WERI-Rb-1 (cell line): ENCODE measurements at regions not wholly inside any gene's neighbourhood (a gene's known extent, or its start where the extent isn't known, plus 50 kb on each side); places are given as distances from the start of the nearest gene placed in this dataset.

Experiments used
- DNase-seq: peaks from one replicate; pipeline ENCODE4 v3.0.0-alpha.2; 2020
- H3K27ac ChIP-seq: fragments of 250-450 bp; sonication (Bioruptor Pico); 2 replicates; pipeline ENCODE4 v1.5.1; 2020; ENCODE audit warnings: mild to moderate bottlenecking, moderate library complexity
- H3K27me3 ChIP-seq: fragments of 250-450 bp; sonication (Bioruptor Pico); 2 replicates; pipeline ENCODE4 v1.5.1; 2021; ENCODE audit warnings: mild to moderate bottlenecking, low read depth, moderate library complexity; ENCODE audit not compliant: insufficient read depth, severe bottlenecking
- H3K36me3 ChIP-seq: fragments of 250-450 bp; sonication (Bioruptor Pico); 2 replicates; pipeline ENCODE4 v1.5.1; 2020; ENCODE audit warnings: mild to moderate bottlenecking, moderate library complexity
- H3K4me3 ChIP-seq: 2 replicates; pipeline ENCODE4 v1.5.1; 2011; ENCODE audit warnings: low read depth, mild to moderate bottlenecking, control low read depth, low read length
- H3K9me3 ChIP-seq: fragments of 250-450 bp; sonication (Bioruptor Pico); 2 replicates; pipeline ENCODE4 v1.5.1; 2021; ENCODE audit warnings: mild to moderate bottlenecking, moderate library complexity; ENCODE audit not compliant: severe bottlenecking
- TF ChIP-seq, protein P1 (sequence below): IDR thresholded peaks from 2 replicates; pipeline ENCODE4 v1.5.1; 2011; ENCODE audit warnings: low read depth, mild to moderate bottlenecking, control low read depth, inconsistent platforms, low read length

- H3K36me3 ChIP-seq: no peaks in the 10 kb centered on the region
- no peak overlapping the region for H3K27ac ChIP-seq
- H3K27me3 ChIP-seq: no peaks in the 10 kb centered on the region
- H3K4me3 ChIP-seq: no peak overlapping the region
- TF ChIP-seq, protein P1, sequence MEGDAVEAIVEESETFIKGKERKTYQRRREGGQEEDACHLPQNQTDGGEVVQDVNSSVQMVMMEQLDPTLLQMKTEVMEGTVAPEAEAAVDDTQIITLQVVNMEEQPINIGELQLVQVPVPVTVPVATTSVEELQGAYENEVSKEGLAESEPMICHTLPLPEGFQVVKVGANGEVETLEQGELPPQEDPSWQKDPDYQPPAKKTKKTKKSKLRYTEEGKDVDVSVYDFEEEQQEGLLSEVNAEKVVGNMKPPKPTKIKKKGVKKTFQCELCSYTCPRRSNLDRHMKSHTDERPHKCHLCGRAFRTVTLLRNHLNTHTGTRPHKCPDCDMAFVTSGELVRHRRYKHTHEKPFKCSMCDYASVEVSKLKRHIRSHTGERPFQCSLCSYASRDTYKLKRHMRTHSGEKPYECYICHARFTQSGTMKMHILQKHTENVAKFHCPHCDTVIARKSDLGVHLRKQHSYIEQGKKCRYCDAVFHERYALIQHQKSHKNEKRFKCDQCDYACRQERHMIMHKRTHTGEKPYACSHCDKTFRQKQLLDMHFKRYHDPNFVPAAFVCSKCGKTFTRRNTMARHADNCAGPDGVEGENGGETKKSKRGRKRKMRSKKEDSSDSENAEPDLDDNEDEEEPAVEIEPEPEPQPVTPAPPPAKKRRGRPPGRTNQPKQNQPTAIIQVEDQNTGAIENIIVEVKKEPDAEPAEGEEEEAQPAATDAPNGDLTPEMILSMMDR: no peak
- DNase-seq: no peak
- no peaks in the 10 kb centered on the region for H3K9me3 ChIP-seq
Measured at GRCh38 chr3:72284471-72284870, 499.5 kb upstream of the PROK2 start.

DNA sequence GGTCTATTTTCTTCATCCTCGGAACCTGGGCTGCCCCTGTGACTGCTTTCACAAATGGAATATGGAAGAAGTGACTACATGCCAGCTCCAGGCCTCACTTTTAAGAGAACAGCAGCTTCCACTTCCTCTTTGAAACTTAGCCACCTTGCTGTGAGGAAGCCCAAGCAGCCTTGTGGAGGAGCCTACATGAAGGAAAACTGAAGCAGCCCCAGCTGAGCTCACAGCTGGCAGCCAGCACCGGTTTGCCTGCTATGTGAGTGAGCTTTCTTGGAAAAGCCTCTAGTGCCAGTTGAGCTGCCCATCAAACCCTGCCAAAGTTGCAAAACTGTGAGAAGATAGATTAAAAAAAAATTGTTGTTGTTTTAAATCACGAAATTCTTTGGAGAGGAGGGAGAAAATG, 498.0 kb upstream of the PROK2 start:
- Histone ChIP-seq H3K4me3 (no peak overlapping the region), H3K36me3 (no peaks in the 10 kb centered on the region), H3K9me3 (no peaks in the 10 kb centered on the region), H3K27me3 (no peaks in the 10 kb centered on the region), H3K27ac (no peak overlapping the region)
- DNase-seq: no peak
- TF ChIP-seq, protein P1: no peak

DNA sequence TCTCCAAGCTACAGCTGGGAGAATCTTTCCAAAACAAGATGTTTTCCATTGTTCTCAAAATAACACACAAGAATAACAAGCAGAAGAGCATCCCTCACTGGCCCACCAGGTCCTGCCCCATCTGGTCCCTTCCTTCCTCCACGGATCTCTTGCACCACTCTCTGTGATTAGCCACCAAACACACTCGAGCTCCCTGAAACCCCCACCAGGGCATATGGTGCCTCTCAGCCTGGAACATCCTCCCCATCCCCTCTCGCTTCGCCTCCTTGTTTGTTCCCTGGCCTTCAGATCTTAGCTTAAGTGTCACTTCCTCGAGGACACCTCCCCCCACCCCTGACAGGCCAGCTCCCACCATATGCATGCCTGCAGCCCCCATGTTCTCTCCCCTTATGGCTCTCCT, 496.6 kb upstream of the PROK2 start:
- Histone ChIP-seq H3K4me3 (no peak overlapping the region), H3K9me3 (no peaks in the 10 kb centered on the region), H3K36me3 (no peaks in the 10 kb centered on the region), H3K27me3 (no peaks in the 10 kb centered on the region), H3K27ac (no peak overlapping the region)
- DNase-seq: peak; percentile 70
- TF ChIP-seq, protein P1: no peak

DNA sequence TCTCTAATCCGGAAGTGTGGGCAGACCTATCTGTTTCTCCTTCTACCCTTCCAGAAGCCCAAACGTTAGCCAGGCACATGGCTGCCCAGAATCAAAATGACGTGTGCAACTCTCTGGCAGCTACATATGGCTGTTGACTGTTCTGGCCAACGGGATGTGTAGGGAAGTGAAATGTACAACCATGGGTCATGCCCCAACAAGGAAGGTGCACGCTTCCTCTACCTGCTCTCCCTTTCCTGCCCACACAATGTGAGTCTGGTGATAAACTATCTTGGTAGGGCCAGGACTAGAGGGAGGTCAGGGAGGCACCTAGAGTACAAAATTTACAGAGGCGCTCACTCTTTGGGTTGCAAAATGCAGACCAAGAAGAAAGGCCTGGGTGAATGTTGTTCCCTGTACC, 495.9 kb upstream of the PROK2 start:
- DNase-seq: no peak
- Histone ChIP-seq H3K36me3 (no peaks in the 10 kb centered on the region), H3K4me3 (no peak overlapping the region), H3K9me3 (no peaks in the 10 kb centered on the region), H3K27ac (no peak overlapping the region), H3K27me3 (no peaks in the 10 kb centered on the region)
- TF ChIP-seq, protein P1: no peak

- Histone ChIP-seq H3K4me3 (no peak overlapping the region), H3K9me3 (no peaks in the 10 kb centered on the region), H3K36me3 (no peaks in the 10 kb centered on the region), H3K27me3 (no peaks in the 10 kb centered on the region), H3K27ac (no peak overlapping the region; the same call in 1 of the 2 replicates)
- DNase-seq: no peak
- TF ChIP-seq, protein P1: no peak
Measured at GRCh38 chr3:72279631-72280041, 494.7 kb upstream of the PROK2 start.

DNA sequence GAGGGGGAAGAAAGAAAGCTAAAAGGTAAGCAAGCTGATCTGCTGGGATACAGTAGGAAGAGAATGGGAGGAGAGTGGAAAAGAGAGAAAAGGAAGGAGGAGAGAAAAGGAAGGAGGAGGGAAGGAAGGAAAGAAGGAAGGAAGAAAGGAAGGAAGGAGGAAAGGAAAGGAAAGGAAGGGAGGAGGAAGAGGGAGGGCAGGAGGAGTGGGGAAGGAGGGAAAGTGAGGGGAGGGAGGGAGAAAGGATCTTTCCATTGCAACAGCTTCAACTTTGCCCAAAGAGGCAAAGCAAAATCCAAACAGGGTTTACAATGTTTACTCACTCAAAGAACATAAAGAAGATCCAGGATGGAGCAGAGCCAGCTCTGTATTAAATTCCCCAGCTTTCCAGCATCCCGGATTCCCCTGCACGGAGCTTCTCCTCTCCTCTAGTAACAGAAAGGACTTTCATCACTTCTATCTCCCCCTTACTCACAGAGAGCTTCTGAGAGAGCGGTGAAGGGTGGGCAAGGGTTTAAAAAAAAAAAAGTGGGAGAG, 494.2 kb upstream of the PROK2 start:
- H3K27ac ChIP-seq: no peak overlapping the region; the same call in 1 of the 2 replicates
- no peak for DNase-seq
- TF ChIP-seq, protein P1: no peak
- H3K4me3 ChIP-seq: no peak overlapping the region
- no peaks in the 10 kb centered on the region for H3K9me3 ChIP-seq
- no peaks in the 10 kb centered on the region for H3K36me3 ChIP-seq
- no peaks in the 10 kb centered on the region for H3K27me3 ChIP-seq
